Heart left ventricle (tissue), 16 donors: ENCODE measurements at regions not wholly inside any gene's neighbourhood (a gene's known extent, or its start where the extent isn't known, plus 50 kb on each side); places are given as distances from the start of the nearest gene placed in this dataset.
A peak's percentile ranks its signal among the peaks of the same experiment; 100 is the strongest.

Source experiments
- ATAC-seq, 4 donors: fragments of 200-7000 bp; cut with Tn5 transposase; one replicate each; pipeline ENCODE4 v1.9.1; 2020 to 2022; ENCODE audit warnings: moderate library complexity in 4 of 4, mild to moderate bottlenecking in 3 of 4, moderate number of reproducible peaks in 1 of 4
- DNase-seq, 5 donors: peaks; one replicate each; pipeline ENCODE4 v3.0.0-alpha.2; 2020
- H3K27ac ChIP-seq, 12 donors: fragments of 200-600 bp; sonication (generic) in 4 of 12; one replicate each; pipeline versions ENCODE4 v1.5.0 to v1.8.0; 2016 to 2022; ENCODE audit warnings: mild to moderate bottlenecking in 2 of 12
- H3K27me3 ChIP-seq, 9 donors: fragments of 200-600 bp; sonication (generic) in 2 of 9; one replicate each; pipeline versions ENCODE4 v1.5.1 to v1.8.0; 2016 to 2022; ENCODE audit warnings: mild to moderate bottlenecking in 3 of 9
- H3K36me3 ChIP-seq, 9 donors: fragments of 200-600 bp; sonication (generic) in 2 of 9; one replicate each; pipeline versions ENCODE4 v1.5.0 to v1.8.0; 2018 to 2022; ENCODE audit warnings: mild to moderate bottlenecking in 2 of 9
- H3K4me1 ChIP-seq, 12 donors: fragments of 200-600 bp; sonication (generic) in 4 of 12; one replicate each; pipeline versions ENCODE4 v1.5.0 to v1.8.0; 2016 to 2022; ENCODE audit warnings: mild to moderate bottlenecking in 3 of 12
- H3K4me3 ChIP-seq, 12 donors: fragments of 200-600 bp; sonication (generic) in 4 of 12; one replicate each; pipeline versions ENCODE4 v1.5.0 to v1.8.0; 2017 to 2022; ENCODE audit warnings: mild to moderate bottlenecking in 9 of 12, moderate library complexity in 4 of 12
- H3K9me3 ChIP-seq, 12 donors: fragments of 200-600 bp; sonication (generic) in 4 of 12; one replicate each; pipeline versions ENCODE4 v1.5.0 to v1.8.0; 2016 to 2022; ENCODE audit warnings: mild to moderate bottlenecking in 1 of 12
- CTCF ChIP-seq, 12 donors: fragments of 200-600 bp; sonication (generic) in 4 of 12; IDR thresholded peaks; one replicate each; pipeline versions ENCODE4 v1.5.0 to v1.8.0; 2018 to 2022; ENCODE audit warnings: antibody characterized with exemption in 12 of 12, mild to moderate bottlenecking in 5 of 12
- POLR2A ChIP-seq, 2 donors: fragments of 450-650 bp; IDR thresholded peaks; one replicate each; pipeline ENCODE4 v1.6.1; 2017; ENCODE audit warnings: antibody characterized with exemption in 2 of 2, mild to moderate bottlenecking in 2 of 2, moderate library complexity in 2 of 2
- WGBS, 4 donors: extraction: QIAGEN DNeasy Blood & Tissue Kit in 2 of 4; methylation state at CpG; one replicate each; pipeline versions ENCODE4 v1.1.5 to v1.1.7; 2013 to 2018; 5-methylcytosine and 5-hydroxymethylcytosine counted together
- intact Hi-C, 10 donors: fragments of 100-400 bp; cut with DNase I; formaldehyde crosslinking; loops; one replicate each; pipeline versions ENCODE4 v1.11.1 to v1.14.2; 2022
- donor health status: ischemic (EF 13 %, LVEDD 7.1; RV severe dilation, severe dysfunction).
- donor health status: healthy with polysubstance abuse.
- donor health status: DM: no; HTN: yes; CAD: no.
- donor health status: DM: no; HTN: no; CAD: no.
- donor health status: ischemic (EF 25% LVEDD 6.9; RV normal size, moderate dysfunction).
- donor health status: ischemic (EF 25% LVEDD 5.7; RV mildly dilated, moderate dysfunction).
- donor health status: healthy.
- donor health status: DM: yes; HTN: yes; CAD: no.
- donor health status: ischemic (EF 35%, LVEDD 5.7; RV mildly dilated, moderate dysfunction).
- donor health status: nonischemic (EF 11% LVEDD 7.7; RV severe dilation, severe dysfunction).
- donor health status: DM: yes; HTN: yes; CAD: no.
- donor health status: PGD.
- donor health status: ischemic (EF 29% LVEDD 5.4; RV normal size, mild dysfunction).
- donor health status: nonischemic (EF 23%, LVEDD 6.1; RV moderate dilation, normal function).

- H3K4me3 ChIP-seq: no peak overlapping the region
- 67 to 88% (median 82%) methylated on average over 1 of the region's 1 CpG for WGBS, 4 donors
- peaks cover 0 to 36% (median 0%) of the 10 kb centered on the region in 12 donors for H3K4me1 ChIP-seq
- DNase-seq (no peak), ATAC-seq (no peak)
- intact Hi-C loops: no loop called here
- no peak for TF ChIP-seq POLR2A (IDR thresholded peaks at IDR 0.05)
- TF ChIP-seq CTCF (IDR thresholded peaks at IDR 0.05): no peak
- no peaks in the 10 kb centered on the region for H3K27me3 ChIP-seq
- H3K36me3 ChIP-seq: no peaks in the 10 kb centered on the region
- no peak overlapping the region for H3K27ac ChIP-seq
- H3K9me3 ChIP-seq: no peaks in the 10 kb centered on the region
Observed at GRCh38 chr10:33416209-33416608, 81.7 kb upstream of the NRP1 start.

GRCh38 chr10:33414841-33415240 is 80.4 kb upstream of the NRP1 start:
- Histone ChIP-seq H3K27ac (no peak overlapping the region), H3K4me1 (peaks cover 0 to 35% (median 0%) of the 10 kb centered on the region in 12 donors), H3K36me3 (no peaks in the 10 kb centered on the region), H3K4me3 (no peak overlapping the region), H3K9me3 (no peaks in the 10 kb centered on the region), H3K27me3 (no peaks in the 10 kb centered on the region)
- TF ChIP-seq POLR2A (IDR thresholded peaks at IDR 0.05): no peak
- no peak for TF ChIP-seq CTCF (IDR thresholded peaks at IDR 0.05)
- intact Hi-C loops: no loop called here
- ATAC-seq (no peak), DNase-seq (no peak)
- 89 to 100% (median 96%) methylated on average over 1 of the region's 1 CpG for WGBS, 4 donors

GRCh38 chr10:33412653-33413361 is 78.3 kb upstream of the NRP1 start:
- H3K9me3 ChIP-seq: no peaks in the 10 kb centered on the region
- intact Hi-C loops: no loop called here
- no peaks in the 10 kb centered on the region for H3K36me3 ChIP-seq
- ATAC-seq (peak in 3 of 4 donors; percentile 64 to 86 (median 77)), DNase-seq (peak in 2 of 5 donors; percentile 27 to 64)
- peaks cover 0 to 18% (median 0%) of the 10 kb centered on the region in 12 donors for H3K4me1 ChIP-seq
- 60 to 68% (median 66%) methylated on average over 6 of the region's 6 CpGs for WGBS, 4 donors
- peak overlapping the region in 2 of 12 donors; percentile 48 to 69 for H3K27ac ChIP-seq
- TF ChIP-seq POLR2A (IDR thresholded peaks at IDR 0.05) (no peak), CTCF (IDR thresholded peaks at IDR 0.05) (no peak)
- H3K4me3 ChIP-seq: no peak overlapping the region
- no peaks in the 10 kb centered on the region for H3K27me3 ChIP-seq

- Histone ChIP-seq H3K27ac (peak overlapping the region in 2 of 12 donors; percentile 48 to 69), H3K4me3 (no peak overlapping the region), H3K27me3 (no peaks in the 10 kb centered on the region), H3K4me1 (peaks cover 0 to 18% (median 0%) of the 10 kb centered on the region in 12 donors), H3K9me3 (no peaks in the 10 kb centered on the region), H3K36me3 (no peaks in the 10 kb centered on the region)
- intact Hi-C loops: no loop called here
- DNase-seq (no peak), ATAC-seq (peak in 2 of 4 donors; percentile 9 to 18)
- TF ChIP-seq POLR2A (IDR thresholded peaks at IDR 0.05) (no peak), CTCF (IDR thresholded peaks at IDR 0.05) (no peak)
- WGBS, 4 donors: 84 to 90% (median 85%) methylated on average over 1 of the region's 1 CpG
Observed at GRCh38 chr10:33412241-33412640, 77.8 kb upstream of the NRP1 start.
